ENCODE measurements at regions not wholly inside any gene's neighbourhood (a gene's known extent, or its start where the extent isn't known, plus 50 kb on each side); places are given as distances from the start of the nearest gene placed in this dataset.

DNA sequence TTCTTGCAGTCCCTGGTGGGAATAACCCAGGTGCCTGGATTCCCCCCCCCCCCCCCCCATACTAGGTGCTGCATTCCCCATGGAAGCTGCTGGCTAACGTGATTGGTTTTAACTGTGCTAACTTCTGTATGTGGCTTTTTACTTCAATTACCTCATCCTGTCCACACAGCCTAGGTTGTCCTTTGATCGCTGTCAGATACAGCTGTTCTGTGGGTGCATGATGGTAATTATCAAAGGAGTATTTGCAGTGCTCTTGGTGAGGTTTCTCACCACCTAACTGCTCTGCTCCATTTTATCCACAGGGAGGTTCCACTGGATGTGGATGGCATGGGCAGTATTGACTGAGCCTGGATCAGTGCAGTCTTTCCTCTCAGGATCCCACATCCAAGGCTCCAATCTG, 93.0 kb downstream of the ZNF518B start:
- H3K4me1 ChIP-seq (ENCODE audit: insufficient read depth): no peaks in the 10 kb centered on the region
- TF ChIP-seq, protein P1, sequence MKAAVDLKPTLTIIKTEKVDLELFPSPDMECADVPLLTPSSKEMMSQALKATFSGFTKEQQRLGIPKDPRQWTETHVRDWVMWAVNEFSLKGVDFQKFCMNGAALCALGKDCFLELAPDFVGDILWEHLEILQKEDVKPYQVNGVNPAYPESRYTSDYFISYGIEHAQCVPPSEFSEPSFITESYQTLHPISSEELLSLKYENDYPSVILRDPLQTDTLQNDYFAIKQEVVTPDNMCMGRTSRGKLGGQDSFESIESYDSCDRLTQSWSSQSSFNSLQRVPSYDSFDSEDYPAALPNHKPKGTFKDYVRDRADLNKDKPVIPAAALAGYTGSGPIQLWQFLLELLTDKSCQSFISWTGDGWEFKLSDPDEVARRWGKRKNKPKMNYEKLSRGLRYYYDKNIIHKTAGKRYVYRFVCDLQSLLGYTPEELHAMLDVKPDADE (IDR thresholded peaks at IDR 0.05): no peak
- no peak for TF ChIP-seq POLR2AphosphoS5 (IDR thresholded peaks at IDR 0.05; ENCODE audit: low read depth)
- TF ChIP-seq EZH2 (IDR thresholded peaks at IDR 0.05; ENCODE audit: low read depth, unreplicated experiment): no peak
- TF ChIP-seq, protein P2, sequence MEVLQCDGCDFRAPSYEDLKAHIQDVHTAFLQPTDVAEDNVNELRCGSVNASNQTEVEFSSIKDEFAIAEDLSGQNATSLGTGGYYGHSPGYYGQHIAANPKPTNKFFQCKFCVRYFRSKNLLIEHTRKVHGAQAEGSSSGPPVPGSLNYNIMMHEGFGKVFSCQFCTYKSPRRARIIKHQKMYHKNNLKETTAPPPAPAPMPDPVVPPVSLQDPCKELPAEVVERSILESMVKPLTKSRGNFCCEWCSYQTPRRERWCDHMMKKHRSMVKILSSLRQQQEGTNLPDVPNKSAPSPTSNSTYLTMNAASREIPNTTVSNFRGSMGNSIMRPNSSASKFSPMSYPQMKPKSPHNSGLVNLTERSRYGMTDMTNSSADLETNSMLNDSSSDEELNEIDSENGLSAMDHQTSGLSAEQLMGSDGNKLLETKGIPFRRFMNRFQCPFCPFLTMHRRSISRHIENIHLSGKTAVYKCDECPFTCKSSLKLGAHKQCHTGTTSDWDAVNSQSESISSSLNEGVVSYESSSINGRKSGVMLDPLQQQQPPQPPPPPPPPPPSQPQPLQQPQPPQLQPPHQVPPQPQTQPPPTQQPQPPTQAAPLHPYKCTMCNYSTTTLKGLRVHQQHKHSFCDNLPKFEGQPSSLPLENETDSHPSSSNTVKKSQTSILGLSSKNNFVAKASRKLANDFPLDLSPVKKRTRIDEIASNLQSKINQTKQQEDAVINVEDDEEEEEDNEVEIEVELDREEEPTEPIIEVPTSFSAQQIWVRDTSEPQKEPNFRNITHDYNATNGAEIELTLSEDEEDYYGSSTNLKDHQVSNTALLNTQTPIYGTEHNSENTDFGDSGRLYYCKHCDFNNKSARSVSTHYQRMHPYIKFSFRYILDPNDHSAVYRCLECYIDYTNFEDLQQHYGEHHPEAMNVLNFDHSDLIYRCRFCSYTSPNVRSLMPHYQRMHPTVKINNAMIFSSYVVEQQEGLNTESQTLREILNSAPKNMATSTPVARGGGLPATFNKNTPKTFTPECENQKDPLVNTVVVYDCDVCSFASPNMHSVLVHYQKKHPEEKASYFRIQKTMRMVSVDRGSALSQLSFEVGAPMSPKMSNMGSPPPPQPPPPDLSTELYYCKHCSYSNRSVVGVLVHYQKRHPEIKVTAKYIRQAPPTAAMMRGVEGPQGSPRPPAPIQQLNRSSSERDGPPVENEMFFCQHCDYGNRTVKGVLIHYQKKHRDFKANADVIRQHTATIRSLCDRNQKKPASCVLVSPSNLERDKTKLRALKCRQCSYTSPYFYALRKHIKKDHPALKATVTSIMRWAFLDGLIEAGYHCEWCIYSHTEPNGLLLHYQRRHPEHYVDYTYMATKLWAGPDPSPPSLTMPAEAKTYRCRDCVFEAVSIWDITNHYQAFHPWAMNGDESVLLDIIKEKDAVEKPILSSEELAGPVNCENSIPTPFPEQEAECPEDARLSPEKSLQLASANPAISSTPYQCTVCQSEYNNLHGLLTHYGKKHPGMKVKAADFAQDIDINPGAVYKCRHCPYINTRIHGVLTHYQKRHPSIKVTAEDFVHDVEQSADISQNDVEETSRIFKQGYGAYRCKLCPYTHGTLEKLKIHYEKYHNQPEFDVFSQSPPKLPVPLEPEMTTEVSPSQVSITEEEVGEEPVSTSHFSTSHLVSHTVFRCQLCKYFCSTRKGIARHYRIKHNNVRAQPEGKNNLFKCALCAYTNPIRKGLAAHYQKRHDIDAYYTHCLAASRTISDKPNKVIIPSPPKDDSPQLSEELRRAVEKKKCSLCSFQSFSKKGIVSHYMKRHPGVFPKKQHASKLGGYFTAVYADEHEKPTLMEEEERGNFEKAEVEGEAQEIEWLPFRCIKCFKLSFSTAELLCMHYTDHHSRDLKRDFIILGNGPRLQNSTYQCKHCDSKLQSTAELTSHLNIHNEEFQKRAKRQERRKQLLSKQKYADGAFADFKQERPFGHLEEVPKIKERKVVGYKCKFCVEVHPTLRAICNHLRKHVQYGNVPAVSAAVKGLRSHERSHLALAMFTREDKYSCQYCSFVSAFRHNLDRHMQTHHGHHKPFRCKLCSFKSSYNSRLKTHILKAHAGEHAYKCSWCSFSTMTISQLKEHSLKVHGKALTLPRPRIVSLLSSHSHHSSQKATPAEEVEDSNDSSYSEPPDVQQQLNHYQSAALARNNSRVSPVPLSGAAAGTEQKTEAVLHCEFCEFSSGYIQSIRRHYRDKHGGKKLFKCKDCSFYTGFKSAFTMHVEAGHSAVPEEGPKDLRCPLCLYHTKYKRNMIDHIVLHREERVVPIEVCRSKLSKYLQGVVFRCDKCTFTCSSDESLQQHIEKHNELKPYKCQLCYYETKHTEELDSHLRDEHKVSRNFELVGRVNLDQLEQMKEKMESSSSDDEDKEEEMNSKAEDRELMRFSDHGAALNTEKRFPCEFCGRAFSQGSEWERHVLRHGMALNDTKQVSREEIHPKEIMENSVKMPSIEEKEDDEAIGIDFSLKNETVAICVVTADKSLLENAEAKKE (CRISPR knock-in tag; IDR thresholded peaks at IDR 0.05): no peak
- no peak for TF ChIP-seq CREB1 (CRISPR knock-in tag; IDR thresholded peaks at IDR 0.05; ENCODE audit: low read depth)
- no peak for TF ChIP-seq EZH2phosphoT487 (IDR thresholded peaks at IDR 0.05; ENCODE audit: unreplicated experiment)
- TF ChIP-seq REST (IDR thresholded peaks at IDR 0.05; ENCODE audit: unreplicated experiment): no peak
- TF ChIP-seq ZNF331 (CRISPR knock-in tag; IDR thresholded peaks at IDR 0.05; ENCODE audit: low read depth): no peak
- no peak for TF ChIP-seq NANOG (IDR thresholded peaks at IDR 0.05; ENCODE audit: borderline replicate concordance)
- TF ChIP-seq CTCF (conservative IDR thresholded peaks at IDR 0.05; ENCODE audit: low read depth in 2 of 2): no peak
- no peak for TF ChIP-seq ZNF114 (CRISPR knock-in tag; IDR thresholded peaks at IDR 0.05)
- TF ChIP-seq JUNB (IDR thresholded peaks at IDR 0.05; ENCODE audit: unreplicated experiment): no peak
- TF ChIP-seq STAT1 (IDR thresholded peaks at IDR 0.05; ENCODE audit: unreplicated experiment): no peak
- DNase-seq (ENCODE audit: low spot score): no peak
- H3K36me3 ChIP-seq (ENCODE audit: insufficient read depth): no peaks in the 10 kb centered on the region
- H4K20me1 ChIP-seq (replicated peaks; ENCODE audit: insufficient read depth): no peaks in the 10 kb centered on the region
- no peaks in the 10 kb centered on the region for H3K9me3 Mint-ChIP-seq
- H3F3A ChIP-seq (replicated peaks; ENCODE audit: low read depth): no peaks in the 10 kb centered on the region
- H3K4me3 ChIP-seq: no peak overlapping the region
- H3K79me2 ChIP-seq (replicated peaks; ENCODE audit: insufficient read depth): no peaks in the 10 kb centered on the region
- H3K27ac ChIP-seq (ENCODE audit: low read depth): no peak overlapping the region
- H3K4me1 Mint-ChIP-seq: 0 out of 3 replicates have a peak, but pooled peaks cover 7% of the 10 kb centered on the region
- ATAC-seq: no peak
- peaks cover 4% of the 10 kb centered on the region; the same call in 1 of the 2 replicates for H3K9me2 ChIP-seq (ENCODE audit: insufficient read depth)
- no peaks in the 10 kb centered on the region for H3K27me3 Mint-ChIP-seq (ENCODE audit: insufficient read depth, low read depth, poor library complexity)
- no peak overlapping the region for H3K4me2 ChIP-seq
- no peaks in the 10 kb centered on the region for H3K27me3 ChIP-seq (ENCODE audit: insufficient read depth)
- H2AFZ ChIP-seq: no peak overlapping the region
- no peak overlapping the region for H3K27ac Mint-ChIP-seq
- no peaks in the 10 kb centered on the region for H3K36me3 Mint-ChIP-seq (ENCODE audit: low read depth)
- no peak overlapping the region for H3K4me3 Mint-ChIP-seq

Data from GM23338 (cell line).